ENCODE measurements at regions not wholly inside any gene's neighbourhood (a gene's known extent, or its start where the extent isn't known, plus 50 kb on each side); places are given as distances from the start of the nearest gene placed in this dataset.
"Not testable (repeated sequence)": the region's sequence is repeated elsewhere in the genome, so short reads cannot be mapped to it uniquely, and the experiment has no call there.

GRCh38 chr18:47701134-47701533, 229.3 kb downstream of the SMAD2 start:
- Histone ChIP-seq H3K36me3 (ENCODE audit: control insufficient read depth in 4 of 4, insufficient read depth in 4 of 4, low read length in 4 of 4) (no peaks in the 10 kb centered on the region), H3K27ac (ENCODE audit: low read depth in 1 of 2, low read length in 1 of 2) (no peak overlapping the region), H3K27me3 (ENCODE audit: control insufficient read depth in 3 of 3, insufficient read depth in 3 of 3, low read length in 2 of 3) (peaks cover 0 to 6% (median 0%) of the 10 kb centered on the region in 3 donors), H3K4me1 (ENCODE audit: control insufficient read depth in 5 of 5, insufficient read depth in 5 of 5, low read length in 5 of 5) (no peaks in the 10 kb centered on the region), H3K4me3 (no peak overlapping the region), H3K9ac (ENCODE audit: insufficient read depth in 1 of 2, low read length in 2 of 2) (no peak overlapping the region), H3K9me3 (ENCODE audit: control insufficient read depth in 4 of 4, insufficient read depth in 3 of 4, low read length in 3 of 4) (peaks cover 0 to 4% (median 0%) of the 10 kb centered on the region in 4 donors)
- TF ChIP-seq CTCF (IDR thresholded peaks at IDR 0.05; ENCODE audit: control extremely low read depth, extremely low read depth), result no peak
- no peak for ATAC-seq (ENCODE audit: insufficient read depth, low FRiP score)
- no peak for DNase-seq
- WGBS, 2 donors, result 82 to 90% methylated on average over 6 of the region's 6 CpGs

- Histone ChIP-seq H3K4me3 (no peak overlapping the region), H3K9ac (ENCODE audit: insufficient read depth in 1 of 2, low read length in 2 of 2) (no peak overlapping the region), H3K4me1 (ENCODE audit: control insufficient read depth in 5 of 5, insufficient read depth in 5 of 5, low read length in 5 of 5) (no peaks in the 10 kb centered on the region), H3K27ac (ENCODE audit: low read depth in 1 of 2, low read length in 1 of 2) (no peak overlapping the region), H3K9me3 (ENCODE audit: control insufficient read depth in 4 of 4, insufficient read depth in 3 of 4, low read length in 3 of 4) (peaks cover 0 to 2% (median 0%) of the 10 kb centered on the region in 4 donors), H3K27me3 (ENCODE audit: control insufficient read depth in 3 of 3, insufficient read depth in 3 of 3, low read length in 2 of 3) (peaks cover 0 to 4% (median 0%) of the 10 kb centered on the region in 3 donors), H3K36me3 (ENCODE audit: control insufficient read depth in 4 of 4, insufficient read depth in 4 of 4, low read length in 4 of 4) (no peaks in the 10 kb centered on the region)
- WGBS, 2 donors, result 77 to 84% methylated on average over 9 of the region's 9 CpGs
- ATAC-seq (ENCODE audit: insufficient read depth, low FRiP score) (no peak), DNase-seq (no peak)
- no peak for TF ChIP-seq CTCF (IDR thresholded peaks at IDR 0.05; ENCODE audit: control extremely low read depth, extremely low read depth)
Observed at GRCh38 chr18:47696870-47697269, 233.6 kb downstream of the SMAD2 start.

- DNase-seq, result no peak
- no peak overlapping the region for H3K9ac ChIP-seq (ENCODE audit: insufficient read depth in 1 of 2, low read length in 2 of 2)
- TF ChIP-seq CTCF (IDR thresholded peaks at IDR 0.05; ENCODE audit: control extremely low read depth, extremely low read depth), result no peak
- H3K27ac ChIP-seq (ENCODE audit: low read depth in 1 of 2, low read length in 1 of 2), result no peak overlapping the region
- no peaks in the 10 kb centered on the region for H3K9me3 ChIP-seq (ENCODE audit: control insufficient read depth in 4 of 4, insufficient read depth in 3 of 4, low read length in 3 of 4)
- WGBS, 2 donors, result 77 to 84% methylated on average over 4 of the region's 4 CpGs
- ATAC-seq (ENCODE audit: insufficient read depth, low FRiP score), result no peak
- H3K4me1 ChIP-seq (ENCODE audit: control insufficient read depth in 5 of 5, insufficient read depth in 5 of 5, low read length in 5 of 5), result no peaks in the 10 kb centered on the region
- H3K36me3 ChIP-seq (ENCODE audit: control insufficient read depth in 4 of 4, insufficient read depth in 4 of 4, low read length in 4 of 4), result no peaks in the 10 kb centered on the region
- H3K4me3 ChIP-seq, result no peak overlapping the region
- peaks cover 0 to 7% (median 0%) of the 10 kb centered on the region in 3 donors for H3K27me3 ChIP-seq (ENCODE audit: control insufficient read depth in 3 of 3, insufficient read depth in 3 of 3, low read length in 2 of 3)
Observed at GRCh38 chr18:47691611-47692010, 238.8 kb downstream of the SMAD2 start.

GRCh38 chr18:47690778-47691177, 239.7 kb downstream of the SMAD2 start:
- not testable (repeated sequence) for H3K36me3 ChIP-seq (ENCODE audit: control insufficient read depth in 4 of 4, insufficient read depth in 4 of 4, low read length in 4 of 4); H3K27me3 ChIP-seq (ENCODE audit: control insufficient read depth in 3 of 3, insufficient read depth in 3 of 3, low read length in 2 of 3); H3K4me1 ChIP-seq (ENCODE audit: control insufficient read depth in 5 of 5, insufficient read depth in 5 of 5, low read length in 5 of 5); H3K9ac ChIP-seq (ENCODE audit: insufficient read depth in 1 of 2, low read length in 2 of 2); H3K9me3 ChIP-seq (ENCODE audit: control insufficient read depth in 4 of 4, insufficient read depth in 3 of 4, low read length in 3 of 4); H3K27ac ChIP-seq (ENCODE audit: low read depth in 1 of 2, low read length in 1 of 2); DNase-seq; ATAC-seq (ENCODE audit: insufficient read depth, low FRiP score); H3K4me3 ChIP-seq
- 86 to 94% methylated on average over 3 of the region's 3 CpGs for WGBS, 2 donors

All from lung (tissue), 11 donors.